Activated CD8-positive, alpha-beta memory T cell treated with anti-CD3 and anti-CD28 coated beads for 48 hours (primary cell): ENCODE measurements at regions not wholly inside any gene's neighbourhood (a gene's known extent, or its start where the extent isn't known, plus 50 kb on each side); places are given as distances from the start of the nearest gene placed in this dataset.

ENCODE experiments used
- DNase-seq, 3 experiments: peaks; one replicate each; pipeline ENCODE4 v3.0.0-alpha.2; 2020; ENCODE audit warnings: low read depth in 2 of 3, low spot score in 2 of 3

- DNase-seq, result no peak
Measured at GRCh38 chr2:181149056-181149455, 168.7 kb downstream of the UBE2E3 start.

- no peak for DNase-seq
Measured at GRCh38 chr2:181152226-181152625, 171.8 kb downstream of the UBE2E3 start.

GRCh38 chr2:181152701-181153100, 172.3 kb downstream of the UBE2E3 start:
- no peak for DNase-seq

- no peak for DNase-seq
Measured at GRCh38 chr2:181153886-181154285, 173.5 kb downstream of the UBE2E3 start.

- no peak for DNase-seq
Measured at GRCh38 chr2:181157326-181157725, 176.9 kb downstream of the UBE2E3 start.

- no peak for DNase-seq
Measured at GRCh38 chr2:181158427-181158826, 178.0 kb downstream of the UBE2E3 start.

- no peak for DNase-seq
Measured at GRCh38 chr2:181161615-181162014, 181.2 kb downstream of the UBE2E3 start.

GRCh38 chr2:181163139-181163538, 182.7 kb downstream of the UBE2E3 start:
- no peak for DNase-seq

GRCh38 chr2:181163691-181164090, 183.3 kb downstream of the UBE2E3 start:
- no peak for DNase-seq

- no peak for DNase-seq
Measured at GRCh38 chr2:181164699-181165098, 184.3 kb downstream of the UBE2E3 start.

GRCh38 chr2:181165199-181165868, 184.9 kb downstream of the UBE2E3 start:
- DNase-seq, result no peak

GRCh38 chr2:181169503-181169902, 189.1 kb downstream of the UBE2E3 start:
- no peak for DNase-seq

- no peak for DNase-seq
Measured at GRCh38 chr2:181170256-181170655, 189.9 kb downstream of the UBE2E3 start.

GRCh38 chr2:181172676-181173075, 192.3 kb downstream of the UBE2E3 start:
- no peak for DNase-seq

GRCh38 chr2:181174611-181175580, 194.5 kb downstream of the UBE2E3 start:
- DNase-seq, result no peak

GRCh38 chr2:181176540-181176939, 196.1 kb downstream of the UBE2E3 start:
- DNase-seq, result no peak

- no peak for DNase-seq
Measured at GRCh38 chr2:181177376-181177775, 197.0 kb downstream of the UBE2E3 start.

GRCh38 chr2:181178130-181178529, 197.7 kb downstream of the UBE2E3 start:
- no peak for DNase-seq

- no peak for DNase-seq
Measured at GRCh38 chr2:181178823-181179412, 198.5 kb downstream of the UBE2E3 start.

- DNase-seq, result no peak
Measured at GRCh38 chr2:181183878-181184542, 203.6 kb downstream of the UBE2E3 start.

GRCh38 chr2:181185421-181185820, 205.0 kb downstream of the UBE2E3 start:
- no peak for DNase-seq
